Testis (tissue), 2 donors: ENCODE measurements at regions not wholly inside any gene's neighbourhood (a gene's known extent, or its start where the extent isn't known, plus 50 kb on each side); places are given as distances from the start of the nearest gene placed in this dataset.

ENCODE experiments used
- DNase-seq: peaks from one replicate; pipeline ENCODE4 v3.0.0-alpha.2; 2019
- H3K27ac ChIP-seq, 2 donors: fragments of 200-600 bp; sonication (generic); one replicate each; pipeline ENCODE4 v1.5.1; 2019
- H3K27me3 ChIP-seq: fragments of 200-600 bp; sonication (generic); one replicate; pipeline ENCODE4 v1.5.1; 2019
- H3K36me3 ChIP-seq: fragments of 200-600 bp; sonication (generic); one replicate; pipeline ENCODE4 v1.5.1; 2017; ENCODE audit warnings: low read depth; ENCODE audit errors: missing control alignments
- H3K4me1 ChIP-seq: fragments of 200-600 bp; sonication (generic); one replicate; pipeline ENCODE4 v1.5.1; 2019
- H3K4me3 ChIP-seq, 2 donors: fragments of 200-600 bp; sonication (generic); one replicate each; pipeline ENCODE4 v1.5.1; 2017 to 2019
- H3K9me3 ChIP-seq: fragments of 200-600 bp; sonication (generic); one replicate; pipeline ENCODE4 v1.5.1; 2017
- POLR2A ChIP-seq: fragments of 450-650 bp; IDR thresholded peaks from one replicate; pipeline ENCODE4 v1.6.1; 2017; ENCODE audit warnings: antibody characterized with exemption, mild to moderate bottlenecking, moderate library complexity
- WGBS, 2 donors: methylation state at CpG; one replicate each; pipeline ENCODE4 v1.1.5; 2018; 5-methylcytosine and 5-hydroxymethylcytosine counted together
- intact Hi-C: fragments of 100-400 bp; cut with DNase I; formaldehyde crosslinking; loops from one replicate; pipeline ENCODE4 v1.15.1; 2023; ENCODE audit warnings: low total_unique reads
- TF ChIP-seq, protein P1 (sequence below), 3 experiments: fragments of 450-650 bp in 2 of 3; fragments of 200-600 bp in 1 of 3; sonication (generic) in 1 of 3; IDR thresholded peaks; one replicate each; pipeline ENCODE4 v1.5.1; 2016 to 2019; ENCODE audit warnings: antibody characterized with exemption in 3 of 3, mild to moderate bottlenecking in 2 of 3, moderate library complexity in 1 of 3

DNA sequence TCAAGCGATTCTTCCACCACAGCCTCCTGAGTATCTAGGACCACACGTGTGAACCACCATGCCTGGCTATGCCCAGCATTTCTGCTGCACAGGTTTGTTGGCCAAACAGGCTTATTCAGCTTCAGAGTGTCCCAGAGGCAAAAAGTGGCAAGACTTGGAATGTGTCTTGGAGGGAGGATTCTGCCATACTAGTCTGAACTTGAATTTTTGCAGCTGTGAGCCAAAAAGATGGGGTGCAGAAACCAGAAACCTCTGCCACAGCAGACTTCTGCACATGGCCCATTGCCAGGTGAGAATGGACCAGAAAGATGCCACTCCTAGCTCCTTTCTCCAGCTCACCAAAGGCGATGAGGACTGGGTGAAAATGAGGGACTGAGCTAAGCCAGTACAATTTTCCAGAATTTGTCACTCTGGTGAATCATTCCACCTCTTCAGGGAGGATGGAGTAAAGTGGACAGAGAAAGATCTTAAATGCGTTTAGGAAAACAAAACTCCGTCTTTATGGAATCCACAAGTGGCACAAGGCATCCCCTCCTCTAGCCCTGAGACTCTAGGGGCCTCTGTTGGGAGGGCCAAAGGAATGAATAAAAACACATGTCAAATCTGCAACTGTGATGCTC, 369.1 kb upstream of the CLNK start:
- WGBS, 2 donors = 90 to 91% methylated on average over 4 to 5 of the region's 5 CpGs
- intact Hi-C loops = no loop called here
- TF ChIP-seq, protein P1, sequence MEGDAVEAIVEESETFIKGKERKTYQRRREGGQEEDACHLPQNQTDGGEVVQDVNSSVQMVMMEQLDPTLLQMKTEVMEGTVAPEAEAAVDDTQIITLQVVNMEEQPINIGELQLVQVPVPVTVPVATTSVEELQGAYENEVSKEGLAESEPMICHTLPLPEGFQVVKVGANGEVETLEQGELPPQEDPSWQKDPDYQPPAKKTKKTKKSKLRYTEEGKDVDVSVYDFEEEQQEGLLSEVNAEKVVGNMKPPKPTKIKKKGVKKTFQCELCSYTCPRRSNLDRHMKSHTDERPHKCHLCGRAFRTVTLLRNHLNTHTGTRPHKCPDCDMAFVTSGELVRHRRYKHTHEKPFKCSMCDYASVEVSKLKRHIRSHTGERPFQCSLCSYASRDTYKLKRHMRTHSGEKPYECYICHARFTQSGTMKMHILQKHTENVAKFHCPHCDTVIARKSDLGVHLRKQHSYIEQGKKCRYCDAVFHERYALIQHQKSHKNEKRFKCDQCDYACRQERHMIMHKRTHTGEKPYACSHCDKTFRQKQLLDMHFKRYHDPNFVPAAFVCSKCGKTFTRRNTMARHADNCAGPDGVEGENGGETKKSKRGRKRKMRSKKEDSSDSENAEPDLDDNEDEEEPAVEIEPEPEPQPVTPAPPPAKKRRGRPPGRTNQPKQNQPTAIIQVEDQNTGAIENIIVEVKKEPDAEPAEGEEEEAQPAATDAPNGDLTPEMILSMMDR (IDR thresholded peaks at IDR 0.05) = no peak
- no peak for TF ChIP-seq POLR2A
- no peaks in the 10 kb centered on the region for H3K27me3 ChIP-seq
- H3K4me1 ChIP-seq = no peaks in the 10 kb centered on the region
- no peak for DNase-seq
- H3K4me3 ChIP-seq = no peak overlapping the region
- no peaks in the 10 kb centered on the region for H3K9me3 ChIP-seq
- H3K27ac ChIP-seq = no peak overlapping the region
- H3K36me3 ChIP-seq = no peaks in the 10 kb centered on the region

DNA sequence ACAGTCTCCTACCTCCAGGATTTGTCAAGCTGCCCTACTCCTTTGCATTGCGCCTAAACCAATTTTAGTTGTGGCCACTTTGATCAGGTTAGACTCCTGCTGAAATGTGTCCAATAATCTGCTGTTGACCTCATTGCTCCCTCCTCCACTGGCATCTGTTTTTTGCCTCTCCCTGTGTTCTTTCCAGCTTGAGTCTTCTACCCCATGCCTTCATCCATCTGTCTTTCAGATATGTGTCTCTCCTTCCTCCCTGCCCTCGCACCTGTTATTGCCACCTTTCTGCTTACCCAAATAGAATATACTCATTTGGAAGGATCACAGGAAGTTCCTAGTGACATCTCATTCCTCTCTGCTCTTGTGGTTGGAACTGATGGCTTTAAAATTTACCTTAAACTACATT, 366.6 kb upstream of the CLNK start:
- TF ChIP-seq, protein P1 (IDR thresholded peaks at IDR 0.05) = no peak
- no peak for TF ChIP-seq POLR2A
- DNase-seq = no peak
- Histone ChIP-seq H3K9me3 (no peaks in the 10 kb centered on the region), H3K36me3 (no peaks in the 10 kb centered on the region), H3K27me3 (no peaks in the 10 kb centered on the region), H3K27ac (no peak overlapping the region), H3K4me3 (no peak overlapping the region), H3K4me1 (no peaks in the 10 kb centered on the region)
- WGBS, 2 donors = 96 to 100% methylated on average over 2 of the region's 2 CpGs
- intact Hi-C loops = no loop called here

DNA sequence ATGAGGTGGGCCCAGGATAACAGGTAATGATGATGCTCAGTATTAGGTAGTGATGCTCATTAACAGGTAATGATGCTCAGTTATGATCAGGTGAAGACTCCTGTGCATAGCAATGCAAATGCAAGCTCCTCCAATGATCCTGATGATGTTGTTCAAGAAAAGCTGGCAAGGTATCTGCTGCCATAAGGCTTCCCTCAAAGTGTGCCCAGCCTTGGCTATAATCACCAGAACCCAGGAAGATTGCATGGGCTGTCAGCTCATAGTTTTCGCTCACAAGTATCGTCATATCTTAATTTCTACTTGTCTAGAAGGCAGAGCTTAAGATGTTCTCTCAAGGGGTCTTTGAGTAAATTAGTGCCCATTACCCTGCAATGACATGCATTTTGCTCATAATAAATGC, 366.2 kb upstream of the CLNK start:
- no peak for DNase-seq
- Histone ChIP-seq H3K27me3 (no peaks in the 10 kb centered on the region), H3K27ac (no peak overlapping the region), H3K4me1 (no peaks in the 10 kb centered on the region), H3K36me3 (no peaks in the 10 kb centered on the region), H3K9me3 (no peaks in the 10 kb centered on the region), H3K4me3 (no peak overlapping the region)
- TF ChIP-seq, protein P1 (IDR thresholded peaks at IDR 0.05) = no peak
- no peak for TF ChIP-seq POLR2A
- intact Hi-C loops = no loop called here
- WGBS, 2 donors = 96 to 100% methylated on average over 2 of the region's 2 CpGs

DNA sequence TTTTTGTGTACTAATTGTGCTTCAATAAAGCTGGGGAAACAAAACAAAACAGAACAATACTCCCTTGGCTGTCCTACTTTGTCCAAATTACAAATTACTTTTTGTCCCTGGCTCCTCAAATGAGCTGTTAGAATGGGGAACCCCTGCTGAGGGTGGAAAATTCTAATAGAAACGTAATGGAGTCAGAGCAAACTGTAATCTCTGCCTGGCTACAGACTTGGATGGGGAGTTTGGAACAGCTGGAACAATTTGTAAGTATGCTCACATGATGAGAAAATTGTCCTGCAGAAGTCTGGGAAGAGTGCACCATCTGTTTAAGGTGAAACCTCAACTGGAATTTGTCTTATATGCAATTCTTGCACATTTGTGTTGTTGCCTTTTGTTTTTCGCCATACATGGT, 364.4 kb upstream of the CLNK start:
- intact Hi-C loops = no loop called here
- H3K36me3 ChIP-seq = no peaks in the 10 kb centered on the region
- H3K9me3 ChIP-seq = no peaks in the 10 kb centered on the region
- TF ChIP-seq, protein P1 (IDR thresholded peaks at IDR 0.05) = no peak
- TF ChIP-seq POLR2A = no peak
- H3K4me1 ChIP-seq = no peaks in the 10 kb centered on the region
- H3K27ac ChIP-seq = no peak overlapping the region
- no peak overlapping the region for H3K4me3 ChIP-seq
- 53 to 60% methylated on average over 2 of the region's 2 CpGs for WGBS, 2 donors
- H3K27me3 ChIP-seq = no peaks in the 10 kb centered on the region
- DNase-seq = no peak

DNA sequence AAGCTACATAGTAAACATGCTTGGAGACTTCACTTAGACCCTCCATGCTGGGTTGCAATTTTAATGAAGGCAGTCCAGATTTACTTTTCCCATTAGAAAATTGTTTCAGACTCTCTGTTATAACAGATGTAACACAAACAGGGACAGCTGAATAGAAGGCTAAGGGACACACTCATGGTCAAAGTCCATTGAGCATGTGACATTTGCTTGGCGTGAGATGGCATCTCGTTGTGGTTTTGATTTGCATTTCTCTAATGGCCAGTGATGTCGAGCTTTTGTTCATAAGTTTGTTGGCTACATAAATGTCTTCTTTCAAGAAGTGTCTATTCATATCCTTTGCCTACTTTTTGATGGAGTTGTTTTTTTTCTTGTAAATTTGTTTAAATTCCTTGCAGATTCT, 358.2 kb upstream of the CLNK start:
- H3K27me3 ChIP-seq = no peaks in the 10 kb centered on the region
- TF ChIP-seq POLR2A = no peak
- TF ChIP-seq, protein P1 (IDR thresholded peaks at IDR 0.05) = no peak
- H3K27ac ChIP-seq = no peak overlapping the region
- no peak overlapping the region for H3K4me3 ChIP-seq
- intact Hi-C loops = no loop called here
- WGBS, 2 donors = 96 to 97% methylated on average over 3 of the region's 3 CpGs
- peaks cover 4% of the 10 kb centered on the region for H3K4me1 ChIP-seq
- H3K36me3 ChIP-seq = no peaks in the 10 kb centered on the region
- H3K9me3 ChIP-seq = no peaks in the 10 kb centered on the region
- no peak for DNase-seq
